Erythroblast (primary cell): ENCODE measurements at regions not wholly inside any gene's neighbourhood (a gene's known extent, or its start where the extent isn't known, plus 50 kb on each side); places are given as distances from the start of the nearest gene placed in this dataset.

Experiments
- GATA1 ChIP-seq: IDR thresholded peaks from 2 replicates; pipeline ENCODE4 v1.6.1; 2011; ENCODE audit warnings: low read depth, mild to moderate bottlenecking, control low read depth, low read length, moderate library complexity
- POLR2A ChIP-seq: IDR thresholded peaks from 2 replicates; pipeline ENCODE4 v1.6.1; 2011; ENCODE audit warnings: mild to moderate bottlenecking, low read length

DNA sequence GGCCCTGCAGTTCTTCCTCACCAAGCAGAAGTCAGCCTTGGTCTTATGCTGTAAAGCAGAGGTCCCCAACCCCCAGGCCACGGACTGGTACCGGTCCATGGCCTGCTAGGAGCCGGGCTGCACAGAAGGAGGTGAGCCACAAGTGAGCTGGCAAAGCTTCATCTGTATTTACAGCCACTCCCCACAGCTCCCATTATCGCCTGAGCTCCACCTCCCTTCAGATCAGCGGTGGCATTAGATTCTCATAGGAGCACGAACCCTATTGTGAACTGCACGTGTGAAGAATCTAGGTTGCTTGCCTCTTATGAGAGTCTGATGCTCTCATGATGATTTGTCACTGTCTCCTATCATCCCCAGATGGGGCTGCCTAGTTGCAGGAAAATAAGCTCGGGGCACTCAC, 87.6 kb upstream of the NEBL start:
- TF ChIP-seq POLR2A (no peak), GATA1 (no peak)
